Stimulated activated CD4-positive, alpha-beta T cell treated with anti-CD3 and anti-CD28 coated beads, Interleukin-15, amount 100 ng/mL, for 24 hours (primary cell): ENCODE measurements at regions not wholly inside any gene's neighbourhood (a gene's known extent, or its start where the extent isn't known, plus 50 kb on each side); places are given as distances from the start of the nearest gene placed in this dataset.
"Not testable (repeated sequence)": the region's sequence is repeated elsewhere in the genome, so short reads cannot be mapped to it uniquely, and the experiment has no call there.

ENCODE experiments used
- DNase-seq: peaks from one replicate; pipeline ENCODE4 v3.0.0-alpha.2; 2020

- no peak for DNase-seq
Measured at GRCh38 chr2:118372886-118373830, 284.9 kb downstream of the INSIG2 start.

- DNase-seq = peak; percentile 4
Measured at GRCh38 chr2:118371515-118371914, 283.2 kb downstream of the INSIG2 start.

- not testable (repeated sequence) for DNase-seq
Measured at GRCh38 chr2:118369521-118369920, 281.2 kb downstream of the INSIG2 start.

- no peak for DNase-seq
Measured at GRCh38 chr2:118363604-118364003, 275.3 kb downstream of the INSIG2 start.

- no peak for DNase-seq
Measured at GRCh38 chr2:118356051-118356450, 267.8 kb downstream of the INSIG2 start.

GRCh38 chr2:118351796-118352195 is 263.5 kb downstream of the INSIG2 start:
- DNase-seq = no peak

GRCh38 chr2:118350621-118351020 is 262.4 kb downstream of the INSIG2 start:
- DNase-seq = no peak

GRCh38 chr2:118349365-118349764 is 261.1 kb downstream of the INSIG2 start:
- no peak for DNase-seq

GRCh38 chr2:118348380-118349034 is 260.2 kb downstream of the INSIG2 start:
- no peak for DNase-seq

GRCh38 chr2:118345465-118345864 is 257.2 kb downstream of the INSIG2 start:
- DNase-seq = no peak

- no peak for DNase-seq
Measured at GRCh38 chr2:118340103-118340502, 251.8 kb downstream of the INSIG2 start.

GRCh38 chr2:118339386-118339785 is 251.1 kb downstream of the INSIG2 start:
- DNase-seq = no peak

- DNase-seq = no peak
Measured at GRCh38 chr2:118333664-118334063, 245.4 kb downstream of the INSIG2 start.

GRCh38 chr2:118325321-118325955 is 237.2 kb downstream of the INSIG2 start:
- DNase-seq = no peak

GRCh38 chr2:118322406-118322805 is 234.1 kb downstream of the INSIG2 start:
- no peak for DNase-seq

- DNase-seq = no peak
Measured at GRCh38 chr2:118321432-118322105, 233.3 kb downstream of the INSIG2 start.

- DNase-seq = no peak
Measured at GRCh38 chr2:118320658-118321057, 232.4 kb downstream of the INSIG2 start.

GRCh38 chr2:118320196-118320595 is 231.9 kb downstream of the INSIG2 start:
- no peak for DNase-seq

- DNase-seq = no peak
Measured at GRCh38 chr2:118319271-118319684, 231.0 kb downstream of the INSIG2 start.

GRCh38 chr2:118315606-118316005 is 227.3 kb downstream of the INSIG2 start:
- DNase-seq = peak; percentile 6

- DNase-seq = peak; percentile 6
Measured at GRCh38 chr2:118312969-118313756, 224.9 kb downstream of the INSIG2 start.
